ENCODE measurements at regions not wholly inside any gene's neighbourhood (a gene's known extent, or its start where the extent isn't known, plus 50 kb on each side); places are given as distances from the start of the nearest gene placed in this dataset.

DNA sequence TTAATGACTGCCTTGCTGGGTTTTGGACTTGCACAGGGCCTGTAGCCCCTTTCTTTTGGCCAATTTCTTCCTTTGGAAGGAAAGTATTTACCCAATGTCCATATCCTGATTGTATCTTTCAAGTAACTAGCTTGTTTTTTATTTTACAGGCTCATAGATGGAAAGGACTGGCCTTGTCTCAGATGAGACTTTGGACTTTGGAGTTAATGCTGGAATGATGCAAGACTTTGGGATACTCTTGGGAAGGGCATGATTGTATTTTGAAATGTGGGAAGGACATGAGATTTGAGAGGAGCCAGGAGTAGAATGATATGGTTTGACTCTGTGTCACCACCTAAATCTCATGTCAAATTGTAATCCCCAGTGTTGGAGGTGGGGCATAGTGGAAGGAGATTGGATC lies 140.1 kb downstream of the C1orf94 start:
- TF ChIP-seq, protein P1, sequence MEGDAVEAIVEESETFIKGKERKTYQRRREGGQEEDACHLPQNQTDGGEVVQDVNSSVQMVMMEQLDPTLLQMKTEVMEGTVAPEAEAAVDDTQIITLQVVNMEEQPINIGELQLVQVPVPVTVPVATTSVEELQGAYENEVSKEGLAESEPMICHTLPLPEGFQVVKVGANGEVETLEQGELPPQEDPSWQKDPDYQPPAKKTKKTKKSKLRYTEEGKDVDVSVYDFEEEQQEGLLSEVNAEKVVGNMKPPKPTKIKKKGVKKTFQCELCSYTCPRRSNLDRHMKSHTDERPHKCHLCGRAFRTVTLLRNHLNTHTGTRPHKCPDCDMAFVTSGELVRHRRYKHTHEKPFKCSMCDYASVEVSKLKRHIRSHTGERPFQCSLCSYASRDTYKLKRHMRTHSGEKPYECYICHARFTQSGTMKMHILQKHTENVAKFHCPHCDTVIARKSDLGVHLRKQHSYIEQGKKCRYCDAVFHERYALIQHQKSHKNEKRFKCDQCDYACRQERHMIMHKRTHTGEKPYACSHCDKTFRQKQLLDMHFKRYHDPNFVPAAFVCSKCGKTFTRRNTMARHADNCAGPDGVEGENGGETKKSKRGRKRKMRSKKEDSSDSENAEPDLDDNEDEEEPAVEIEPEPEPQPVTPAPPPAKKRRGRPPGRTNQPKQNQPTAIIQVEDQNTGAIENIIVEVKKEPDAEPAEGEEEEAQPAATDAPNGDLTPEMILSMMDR (IDR thresholded peaks at IDR 0.05; ENCODE audit: low read depth, low read length) = no peak
- Histone ChIP-seq H3K9me3 (ENCODE audit: low read depth) (no peaks in the 10 kb centered on the region), H3K4me1 (ENCODE audit: low read depth) (no peaks in the 10 kb centered on the region), H3K27me3 (no peaks in the 10 kb centered on the region), H3K4me3 (no peak overlapping the region), H3K27ac (no peak overlapping the region), H3K36me3 (no peaks in the 10 kb centered on the region)
- no peak for DNase-seq (ENCODE audit: low read depth in 1 of 2, low spot score in 1 of 2)

DNA sequence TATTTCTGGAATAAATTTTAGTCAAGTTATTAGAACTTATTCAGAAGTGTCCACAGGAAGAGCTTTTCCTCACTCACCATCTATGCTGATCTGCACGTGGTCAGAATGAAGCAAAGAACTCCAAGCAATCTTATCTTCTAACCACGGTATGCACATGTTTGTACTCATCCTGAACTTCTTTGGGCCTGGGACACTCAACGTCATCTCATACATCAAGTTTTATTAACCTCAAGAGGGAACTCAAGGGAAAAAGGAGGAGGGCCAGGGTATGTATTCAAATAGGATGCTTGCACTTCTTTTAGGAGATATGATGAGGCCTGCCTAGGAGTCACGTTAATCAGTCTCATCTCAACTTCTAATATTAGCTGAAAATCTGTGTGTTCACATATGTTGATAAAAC lies 142.5 kb downstream of the C1orf94 start:
- H3K27ac ChIP-seq = no peak overlapping the region
- no peaks in the 10 kb centered on the region for H3K4me1 ChIP-seq (ENCODE audit: low read depth)
- TF ChIP-seq, protein P1 (IDR thresholded peaks at IDR 0.05; ENCODE audit: low read depth, low read length) = no peak
- H3K36me3 ChIP-seq = no peaks in the 10 kb centered on the region
- no peak for DNase-seq (ENCODE audit: low read depth in 1 of 2, low spot score in 1 of 2)
- H3K4me3 ChIP-seq = no peak overlapping the region
- no peaks in the 10 kb centered on the region for H3K27me3 ChIP-seq
- H3K9me3 ChIP-seq (ENCODE audit: low read depth) = no peaks in the 10 kb centered on the region

DNA sequence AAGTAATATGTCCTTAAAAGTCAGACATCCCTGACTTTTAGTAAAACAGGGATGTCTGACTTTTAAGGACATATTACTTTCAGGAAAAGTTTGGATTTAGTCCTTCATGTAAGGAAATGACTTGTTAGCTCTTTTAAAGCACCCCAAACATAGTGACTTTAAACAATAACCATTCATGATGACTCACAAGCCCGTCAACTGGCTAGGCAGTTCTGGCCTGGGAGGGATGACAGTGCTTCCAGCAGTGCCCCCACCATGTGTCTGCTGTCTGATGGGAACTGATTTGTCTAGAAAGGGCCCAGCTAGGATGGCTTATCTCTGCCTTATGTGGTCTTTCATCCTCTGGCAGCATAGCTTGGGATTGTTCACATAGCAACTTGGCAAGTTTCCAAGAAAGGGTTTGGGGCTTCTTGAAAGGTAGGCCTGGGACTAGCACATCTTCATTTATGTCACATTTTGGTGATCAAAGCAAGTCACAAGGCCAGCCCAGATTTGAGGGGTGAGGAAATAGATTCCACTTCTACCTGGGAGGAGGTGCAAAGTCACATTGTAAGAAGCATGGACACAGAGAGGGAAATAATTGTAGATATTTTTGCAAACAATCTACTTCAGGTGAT lies 143.5 kb downstream of the C1orf94 start:
- no peak overlapping the region for H3K27ac ChIP-seq
- no peak overlapping the region for H3K4me3 ChIP-seq
- H3K27me3 ChIP-seq = no peaks in the 10 kb centered on the region
- H3K4me1 ChIP-seq (ENCODE audit: low read depth) = no peaks in the 10 kb centered on the region
- TF ChIP-seq, protein P1 (IDR thresholded peaks at IDR 0.05; ENCODE audit: low read depth, low read length) = no peak
- H3K9me3 ChIP-seq (ENCODE audit: low read depth) = no peaks in the 10 kb centered on the region
- no peaks in the 10 kb centered on the region for H3K36me3 ChIP-seq
- no peak for DNase-seq (ENCODE audit: low read depth in 1 of 2, low spot score in 1 of 2)

DNA sequence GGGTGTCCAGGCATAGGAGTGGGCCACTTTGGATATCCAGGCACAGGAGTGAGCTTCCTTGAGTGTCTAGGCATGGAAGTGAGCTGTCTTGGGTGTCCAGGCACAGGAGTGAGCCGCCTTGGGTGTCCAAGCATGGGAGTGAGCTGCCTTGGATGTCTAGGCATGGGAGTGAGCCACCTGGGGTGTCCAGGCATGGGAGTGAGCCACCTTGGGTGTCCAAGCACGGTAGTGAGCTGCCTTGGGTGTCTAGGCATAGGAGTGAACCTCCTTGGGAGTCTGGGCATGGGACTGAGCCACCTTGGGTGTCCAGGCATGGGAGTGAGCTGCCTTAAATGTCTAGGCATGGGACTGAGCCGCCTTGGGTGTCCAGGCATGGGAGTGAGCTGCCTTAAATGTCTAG lies 146.3 kb downstream of the C1orf94 start:
- TF ChIP-seq, protein P1 (IDR thresholded peaks at IDR 0.05; ENCODE audit: low read depth, low read length) = no peak

DNA sequence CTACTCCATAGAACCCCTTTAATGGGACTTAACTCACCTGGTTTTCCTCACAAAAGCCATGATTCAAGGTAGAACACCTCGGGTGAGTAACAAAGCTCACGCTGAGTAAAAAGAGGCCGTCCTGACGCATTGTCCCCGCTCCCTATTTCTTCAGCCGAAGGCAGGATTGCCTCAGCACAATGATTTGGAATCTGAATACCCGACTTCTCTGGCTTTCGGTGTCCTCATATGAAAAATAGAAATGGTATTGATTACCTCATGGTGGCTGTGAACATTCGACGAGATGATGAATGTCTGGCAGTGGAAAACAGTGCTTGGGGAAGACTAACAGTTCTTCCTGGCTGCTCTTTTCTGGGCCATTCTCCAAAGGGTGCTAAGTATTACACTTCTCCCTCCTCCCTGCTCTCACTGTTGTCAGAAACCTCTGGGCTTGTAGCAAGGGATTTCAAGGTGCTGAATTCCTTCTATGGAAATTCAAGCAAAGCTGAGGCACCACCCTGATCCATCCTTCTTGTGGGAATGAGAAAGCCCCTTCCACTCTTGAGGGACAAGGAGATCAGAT lies 148.3 kb downstream of the C1orf94 start:
- no peaks in the 10 kb centered on the region for H3K9me3 ChIP-seq (ENCODE audit: low read depth)
- no peak for DNase-seq (ENCODE audit: low read depth in 1 of 2, low spot score in 1 of 2)
- H3K27ac ChIP-seq = no peak overlapping the region
- H3K36me3 ChIP-seq = no peaks in the 10 kb centered on the region
- no peaks in the 10 kb centered on the region for H3K4me1 ChIP-seq (ENCODE audit: low read depth)
- TF ChIP-seq, protein P1 (IDR thresholded peaks at IDR 0.05; ENCODE audit: low read depth, low read length) = no peak
- no peaks in the 10 kb centered on the region for H3K27me3 ChIP-seq
- no peak overlapping the region for H3K4me3 ChIP-seq

More for the DNA sequence above, 146.3 kb downstream of the C1orf94 start:
- H3K27ac ChIP-seq = no peak overlapping the region
- no peaks in the 10 kb centered on the region for H3K9me3 ChIP-seq (ENCODE audit: low read depth)
- H3K4me3 ChIP-seq = no peak overlapping the region
- H3K27me3 ChIP-seq = no peaks in the 10 kb centered on the region
- H3K36me3 ChIP-seq = no peaks in the 10 kb centered on the region
- no peak for DNase-seq (ENCODE audit: low read depth in 1 of 2, low spot score in 1 of 2)
- H3K4me1 ChIP-seq (ENCODE audit: low read depth) = no peaks in the 10 kb centered on the region
